ENCODE measurements at regions not wholly inside any gene's neighbourhood (a gene's known extent, or its start where the extent isn't known, plus 50 kb on each side); places are given as distances from the start of the nearest gene placed in this dataset.

- no peak for DNase-seq
These were observed 1048.7 kb downstream of the ADGRL2 start for GRCh38 chr1:82849460-82849859.

- no peak for DNase-seq
These were observed 1047.3 kb downstream of the ADGRL2 start for GRCh38 chr1:82848043-82848442.

- DNase-seq, result no peak
These were observed 1045.1 kb downstream of the ADGRL2 start for GRCh38 chr1:82845866-82846265.

- DNase-seq, result no peak
These were observed 1044.4 kb downstream of the ADGRL2 start for GRCh38 chr1:82844911-82845827.

GRCh38 chr1:82844447-82844846, 1043.7 kb downstream of the ADGRL2 start:
- no peak for DNase-seq

- DNase-seq, result no peak
These were observed 1043.1 kb downstream of the ADGRL2 start for GRCh38 chr1:82843876-82844275.

- DNase-seq, result no peak
These were observed 1039.5 kb downstream of the ADGRL2 start for GRCh38 chr1:82840192-82840591.

- no peak for DNase-seq
These were observed 1037.2 kb downstream of the ADGRL2 start for GRCh38 chr1:82837766-82838465.

GRCh38 chr1:82836973-82837680, 1036.4 kb downstream of the ADGRL2 start:
- DNase-seq, result no peak

- no peak for DNase-seq
These were observed 1035.7 kb downstream of the ADGRL2 start for GRCh38 chr1:82836213-82836972.

GRCh38 chr1:82830690-82831380, 1030.1 kb downstream of the ADGRL2 start:
- DNase-seq, result no peak

GRCh38 chr1:82829527-82829926, 1028.8 kb downstream of the ADGRL2 start:
- DNase-seq, result no peak

GRCh38 chr1:82823876-82824275, 1023.1 kb downstream of the ADGRL2 start:
- DNase-seq, result no peak

GRCh38 chr1:82820816-82821215, 1020.1 kb downstream of the ADGRL2 start:
- no peak for DNase-seq

- no peak for DNase-seq
These were observed 1018.5 kb downstream of the ADGRL2 start for GRCh38 chr1:82819234-82819633.

GRCh38 chr1:82818586-82818985, 1017.9 kb downstream of the ADGRL2 start:
- no peak for DNase-seq

GRCh38 chr1:82813386-82813785, 1012.7 kb downstream of the ADGRL2 start:
- DNase-seq, result no peak

GRCh38 chr1:82810601-82811000, 1009.9 kb downstream of the ADGRL2 start:
- DNase-seq, result no peak

GRCh38 chr1:82807563-82807962, 1006.8 kb downstream of the ADGRL2 start:
- no peak for DNase-seq

- DNase-seq, result no peak
These were observed 1005.4 kb downstream of the ADGRL2 start for GRCh38 chr1:82806133-82806532.

- DNase-seq, result no peak
These were observed 1000.4 kb downstream of the ADGRL2 start for GRCh38 chr1:82801176-82801575.

- DNase-seq, result no peak
These were observed 1000.0 kb downstream of the ADGRL2 start for GRCh38 chr1:82800721-82801120.
